H1 (cell line): ENCODE measurements at regions not wholly inside any gene's neighbourhood (a gene's known extent, or its start where the extent isn't known, plus 50 kb on each side); places are given as distances from the start of the nearest gene placed in this dataset.

Source experiments
- CBX8 ChIP-seq: fragments of 300-800, 300-1000 bp; sonication (generic); IDR thresholded peaks from 2 replicates; pipeline ENCODE4 v1.7.1; 2016; ENCODE audit warnings: low read depth, low read length, borderline replicate concordance
- CHD1 ChIP-seq: IDR thresholded peaks from 2 replicates; pipeline ENCODE4 v1.6.1; 2012; ENCODE audit warnings: low read depth, low read length, improper control_type of control experiment
- JUND ChIP-seq: IDR thresholded peaks from 2 replicates; pipeline ENCODE4 v1.6.1; 2011; ENCODE audit warnings: mild to moderate bottlenecking, improper control_type of control experiment, low read length
- RAD21 ChIP-seq, 2 experiments: IDR thresholded peaks in 1 of 2; conservative IDR thresholded peaks in 1 of 2; 2 replicates each; pipeline ENCODE4 v1.6.1; 2011; ENCODE audit warnings: low read depth in 2 of 2, low read length in 2 of 2, improper control_type of control experiment in 1 of 2, inconsistent platforms in 1 of 2, mild to moderate bottlenecking in 1 of 2, moderate library complexity in 1 of 2
- SP1 ChIP-seq: IDR thresholded peaks from 2 replicates; pipeline ENCODE4 v1.6.1; 2011; ENCODE audit warnings: low read depth, low read length

DNA sequence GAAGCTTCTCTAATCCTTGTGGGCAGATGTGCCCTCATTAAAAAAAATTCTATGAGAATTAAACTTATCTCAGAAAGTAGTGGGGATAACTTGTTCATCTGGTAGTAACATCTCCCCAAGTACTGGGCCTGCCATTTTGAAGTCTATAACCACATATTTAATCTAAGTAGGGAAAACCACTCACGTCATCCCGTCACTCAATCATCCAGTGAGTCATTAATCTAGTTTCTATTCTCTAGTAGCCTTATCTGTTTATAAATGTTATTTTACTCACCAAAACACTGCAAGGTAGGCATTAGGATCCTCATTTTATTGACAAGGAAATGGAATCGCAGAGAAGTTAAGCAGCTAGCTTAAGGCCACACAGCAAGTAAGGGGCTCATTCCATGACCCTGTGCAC is 221.9 kb downstream of the ATG4C start (continued):
- TF ChIP-seq RAD21 (IDR thresholded peaks at IDR 0.05 in 1 of 2, conservative IDR thresholded peaks at IDR 0.05 in 1 of 2; ENCODE audit: low read depth in 2 of 2, low read length in 2 of 2): no peak
- TF ChIP-seq JUND: no peak
- no peak for TF ChIP-seq CHD1
- no peak for TF ChIP-seq SP1
- no peak for TF ChIP-seq CBX8
